B cell (primary cell): ENCODE measurements at regions not wholly inside any gene's neighbourhood (a gene's known extent, or its start where the extent isn't known, plus 50 kb on each side); places are given as distances from the start of the nearest gene placed in this dataset.

ENCODE experiments used
- ATAC-seq: fragments of 200-7000 bp; cut with Tn5 transposase; one replicate; pipeline ENCODE4 v1.10.0; 2021; ENCODE audit warnings: low read depth, mild to moderate bottlenecking, moderate number of reproducible peaks, moderate library complexity
- CTCF ChIA-PET: fragments of 350-600 bp; sonication (Branson Sonifier 250); formaldehyde crosslinking; loops from one replicate; lab custom pipeline; 2021; ENCODE audit warnings: antibody characterized with exemption, inconsistent platforms; lab: Charles Lee
- POLR2A ChIA-PET: fragments of 350-600 bp; sonication (Branson Sonifier 250); formaldehyde crosslinking; loops from one replicate; lab custom pipeline; 2021; ENCODE audit warnings: antibody characterized with exemption; lab: Charles Lee
- DNase-seq: peaks from one replicate; pipeline ENCODE4 v3.0.0; 2013
- H2AFZ ChIP-seq: 2 replicates; pipeline ENCODE4 v1.6.1; 2012; ENCODE audit warnings: mild to moderate bottlenecking, low read depth, low read length; ENCODE audit not compliant: insufficient read depth, poor library complexity, severe bottlenecking
- H3K27ac ChIP-seq, 2 donors: 1 replicate in 1 of 2; 2 replicates in 1 of 2; pipeline ENCODE4 v1.5.1; 2012 to 2013; ENCODE audit warnings: low read length in 2 of 2, mild to moderate bottlenecking in 2 of 2, moderate library complexity in 1 of 2
- H3K27me3 ChIP-seq, 4 experiments: fragments of 200-600 bp in 1 of 4; sonication (generic) in 1 of 4; replicated peaks in 1 of 4; 1 replicate in 2 of 4; 2 replicates in 2 of 4; pipeline versions ENCODE4 v1.6.1 to v1.7.0; 2013 to 2016; ENCODE audit warnings: low read length in 3 of 4, mild to moderate bottlenecking in 2 of 4, mixed read lengths in 1 of 4, moderate library complexity in 1 of 4; ENCODE audit not compliant: insufficient read depth in 4 of 4, control insufficient read depth in 3 of 4; ENCODE audit errors: control extremely low read depth in 1 of 4
- H3K36me3 ChIP-seq, 2 experiments: replicated peaks in 1 of 2; 1 replicate in 1 of 2; 2 replicates in 1 of 2; pipeline versions ENCODE4 v1.6.1 to v1.7.1; 2013; ENCODE audit warnings: low read length in 1 of 2; ENCODE audit not compliant: insufficient read depth in 2 of 2, control insufficient read depth in 1 of 2; ENCODE audit errors: control extremely low read depth in 1 of 2, extremely low read depth in 1 of 2
- H3K4me1 ChIP-seq, 2 donors: fragments of 200-600 bp in 1 of 2; sonication (generic) in 1 of 2; 1 replicate in 1 of 2; 2 replicates in 1 of 2; pipeline versions ENCODE4 v1.5.1 to v1.6.1; 2013 to 2017; ENCODE audit warnings: low read length in 2 of 2; ENCODE audit not compliant: control insufficient read depth in 2 of 2, insufficient read depth in 2 of 2
- H3K4me2 ChIP-seq: replicated peaks from 2 replicates; pipeline ENCODE3; 2012; ENCODE audit warnings: mild to moderate bottlenecking, low read depth, low read length; ENCODE audit not compliant: poor library complexity, severe bottlenecking
- H3K4me3 ChIP-seq, 5 experiments: fragments of 200-600 bp in 1 of 5; sonication (generic) in 1 of 5; 1 replicate in 3 of 5; 2 replicates in 2 of 5; pipeline versions ENCODE4 v1.5.1 to v1.7.0; 2011 to 2016; ENCODE audit warnings: low read length in 4 of 5, mild to moderate bottlenecking in 4 of 5, low read depth in 2 of 5, control low read depth in 1 of 5, moderate library complexity in 1 of 5; ENCODE audit not compliant: insufficient read depth in 1 of 5; ENCODE audit errors: control extremely low read depth in 1 of 5, extremely low read depth in 1 of 5
- H3K79me2 ChIP-seq: fragments of 200-600 bp; sonication (generic); one replicate; pipeline ENCODE4 v1.6.0; 2016; ENCODE audit warnings: low read length; ENCODE audit not compliant: control insufficient read depth, insufficient read depth
- H3K9ac ChIP-seq: fragments of 200-600 bp; sonication (generic); 2 replicates; pipeline ENCODE4 v1.6.1; 2017; ENCODE audit warnings: mild to moderate bottlenecking, low read length, moderate library complexity
- H3K9me3 ChIP-seq, 3 donors: one replicate each; pipeline versions ENCODE4 v1.6.1 to v1.7.1; 2013; ENCODE audit warnings: low read length in 2 of 3; ENCODE audit not compliant: control insufficient read depth in 2 of 3, insufficient read depth in 1 of 3; ENCODE audit errors: control extremely low read depth in 1 of 3
- H4K20me1 ChIP-seq: 2 replicates; pipeline ENCODE4 v1.6.0; 2012; ENCODE audit warnings: mild to moderate bottlenecking, low read length; ENCODE audit not compliant: insufficient read depth, control insufficient read depth, poor library complexity, severe bottlenecking
- H3K27ac Mint-ChIP-seq: one replicate; pipeline ENCODE4 v1.8.0; 2021; ENCODE audit warnings: mixed read lengths
- H3K27me3 Mint-ChIP-seq: one replicate; pipeline ENCODE4 v1.8.0; 2021; ENCODE audit warnings: mixed read lengths
- H3K4me1 Mint-ChIP-seq: one replicate; pipeline ENCODE4 v1.8.0; 2021; ENCODE audit warnings: mixed read lengths
- H3K4me3 Mint-ChIP-seq: one replicate; pipeline ENCODE4 v1.8.0; 2021; ENCODE audit warnings: mixed read lengths
- H3K9me3 Mint-ChIP-seq: one replicate; pipeline ENCODE4 v1.8.0; 2022; ENCODE audit warnings: mixed read lengths; ENCODE audit not compliant: insufficient read depth
- EZH2 ChIP-seq: IDR thresholded peaks from 2 replicates; pipeline ENCODE4 v1.6.1; 2012; ENCODE audit warnings: borderline replicate concordance, low read depth, mild to moderate bottlenecking, moderate library complexity, low read length; ENCODE audit not compliant: insufficient read depth, poor library complexity, severe bottlenecking
- WGBS: methylation state at CpG from one replicate; pipeline ENCODE4 v1.1.5; 2013; ENCODE audit warnings: missing lambda C conversion rate; ENCODE audit not compliant: insufficient coverage; 5-methylcytosine and 5-hydroxymethylcytosine counted together
- intact Hi-C: fragments of 100-400 bp; cut with micrococcal nuclease; formaldehyde crosslinking; loops from one replicate; pipeline ENCODE4 v1.10.0; 2022
- TF ChIP-seq, protein P1 (sequence below): fragments of 200-600 bp; IDR thresholded peaks from one replicate; pipeline ENCODE4 v1.8.0; 2022; ENCODE audit warnings: antibody characterized with exemption, mild to moderate bottlenecking

DNA sequence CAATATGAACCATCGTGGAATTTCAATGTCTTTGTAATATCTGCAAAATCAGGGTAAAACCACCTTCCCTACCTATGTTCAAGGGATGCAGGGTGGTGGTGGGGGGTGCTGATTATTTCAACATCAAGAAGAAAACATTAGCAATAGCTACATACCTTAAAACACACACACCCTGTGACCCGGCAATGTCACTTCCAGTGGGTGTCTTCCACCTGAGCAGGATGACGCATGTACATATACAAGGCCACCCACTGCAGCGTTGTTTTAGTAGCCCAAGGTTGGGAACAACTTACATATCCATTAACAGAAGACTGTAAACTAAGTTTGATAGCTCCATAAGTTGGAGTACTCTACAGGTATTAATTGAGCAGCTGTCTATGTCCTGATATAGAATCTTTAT lies 62.6 kb upstream of the SIRPG start:
- Histone ChIP-seq H3K36me3 (no peaks in the 10 kb centered on the region), H3K9ac (no peak overlapping the region), H3K4me1 (peaks cover 10 to 22% of the 10 kb centered on the region in 2 donors), H3K27ac (no peak overlapping the region), H3K4me3 (no peak overlapping the region), H4K20me1 (no peaks in the 10 kb centered on the region), H3K9me3 (peaks cover 3 to 7% (median 4%) of the 10 kb centered on the region in 3 donors), H2AFZ (no peak overlapping the region), H3K79me2 (no peaks in the 10 kb centered on the region), H3K27me3 (no peaks in the 10 kb centered on the region), H3K4me2 (no peak overlapping the region)
- Mint-ChIP-seq H3K4me3 (no peak overlapping the region), H3K4me1 (peaks cover 16% of the 10 kb centered on the region), H3K9me3 (peaks cover 17% of the 10 kb centered on the region), H3K27ac (no peak overlapping the region), H3K27me3 (peaks cover 7% of the 10 kb centered on the region)
- 94% methylated on average over 2 of the region's 4 CpGs for WGBS
- intact Hi-C loops = no loop called here
- ChIA-PET POLR2A (no interaction called here), CTCF (no interaction called here)
- DNase-seq (no peak), ATAC-seq (no peak)
- no peak for TF ChIP-seq EZH2
- TF ChIP-seq, protein P1, sequence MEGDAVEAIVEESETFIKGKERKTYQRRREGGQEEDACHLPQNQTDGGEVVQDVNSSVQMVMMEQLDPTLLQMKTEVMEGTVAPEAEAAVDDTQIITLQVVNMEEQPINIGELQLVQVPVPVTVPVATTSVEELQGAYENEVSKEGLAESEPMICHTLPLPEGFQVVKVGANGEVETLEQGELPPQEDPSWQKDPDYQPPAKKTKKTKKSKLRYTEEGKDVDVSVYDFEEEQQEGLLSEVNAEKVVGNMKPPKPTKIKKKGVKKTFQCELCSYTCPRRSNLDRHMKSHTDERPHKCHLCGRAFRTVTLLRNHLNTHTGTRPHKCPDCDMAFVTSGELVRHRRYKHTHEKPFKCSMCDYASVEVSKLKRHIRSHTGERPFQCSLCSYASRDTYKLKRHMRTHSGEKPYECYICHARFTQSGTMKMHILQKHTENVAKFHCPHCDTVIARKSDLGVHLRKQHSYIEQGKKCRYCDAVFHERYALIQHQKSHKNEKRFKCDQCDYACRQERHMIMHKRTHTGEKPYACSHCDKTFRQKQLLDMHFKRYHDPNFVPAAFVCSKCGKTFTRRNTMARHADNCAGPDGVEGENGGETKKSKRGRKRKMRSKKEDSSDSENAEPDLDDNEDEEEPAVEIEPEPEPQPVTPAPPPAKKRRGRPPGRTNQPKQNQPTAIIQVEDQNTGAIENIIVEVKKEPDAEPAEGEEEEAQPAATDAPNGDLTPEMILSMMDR = no peak

DNA sequence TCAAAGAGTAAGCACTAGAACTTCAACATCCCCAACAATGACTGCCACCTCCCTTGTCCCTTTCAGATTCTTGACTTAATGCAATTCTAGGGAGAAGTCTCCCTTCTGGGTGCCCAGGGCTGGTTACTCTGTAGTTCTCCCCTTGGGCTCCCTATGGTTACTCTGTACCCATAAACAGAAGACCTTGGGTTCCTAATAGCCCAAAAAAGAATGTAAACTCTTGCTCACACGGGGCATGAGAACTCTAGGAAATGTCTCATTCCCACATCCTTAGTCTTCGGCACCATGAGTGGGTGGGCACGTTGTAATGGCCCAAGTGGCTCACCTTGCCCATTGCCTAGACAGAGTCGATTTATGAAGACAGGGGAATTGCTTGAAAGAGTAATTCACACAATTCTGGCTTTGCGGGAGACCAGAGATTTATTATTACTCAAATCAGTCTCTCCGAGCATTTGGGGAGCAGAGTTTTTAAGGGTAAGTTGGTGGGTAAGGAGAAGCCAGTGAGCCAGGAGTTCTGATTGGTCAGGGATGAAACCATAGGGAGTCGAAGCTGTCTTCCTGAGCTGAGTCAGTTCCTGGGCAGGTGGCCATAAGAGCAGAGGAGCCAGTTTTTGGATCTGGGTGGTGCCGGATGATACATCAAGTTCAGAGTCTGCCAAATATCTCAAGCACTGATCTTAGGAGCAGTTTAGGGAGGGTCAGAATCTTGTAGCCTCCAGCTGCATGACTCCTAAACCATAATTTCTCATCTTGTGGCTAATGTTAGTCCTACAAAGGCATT lies 61.2 kb upstream of the SIRPG start:
- no peak overlapping the region for H3K27ac Mint-ChIP-seq
- intact Hi-C loops = no loop called here
- DNase-seq (no peak), ATAC-seq (no peak)
- TF ChIP-seq, protein P1 = no peak
- TF ChIP-seq EZH2 = no peak
- no peak overlapping the region for H2AFZ ChIP-seq
- peaks cover 16% of the 10 kb centered on the region for H3K4me1 Mint-ChIP-seq
- H3K27me3 ChIP-seq = no peaks in the 10 kb centered on the region
- H3K9ac ChIP-seq = no peak overlapping the region
- H3K27me3 Mint-ChIP-seq = peaks cover 13% of the 10 kb centered on the region
- no peak overlapping the region for H3K4me2 ChIP-seq
- no peaks in the 10 kb centered on the region for H4K20me1 ChIP-seq
- H3K4me1 ChIP-seq = peaks cover 10 to 22% of the 10 kb centered on the region in 2 donors
- H3K9me3 ChIP-seq = peaks cover 0 to 2% (median 0%) of the 10 kb centered on the region in 3 donors
- no peak overlapping the region for H3K27ac ChIP-seq
- peaks cover 11% of the 10 kb centered on the region for H3K9me3 Mint-ChIP-seq
- ChIA-PET CTCF (no interaction called here), POLR2A (no interaction called here)
- H3K4me3 ChIP-seq = no peak overlapping the region
- H3K36me3 ChIP-seq = no peaks in the 10 kb centered on the region
- 69% methylated on average over 5 of the region's 8 CpGs for WGBS
- no peaks in the 10 kb centered on the region for H3K79me2 ChIP-seq
- H3K4me3 Mint-ChIP-seq = no peak overlapping the region
